IPS-20b (cell line): ENCODE measurements at regions not wholly inside any gene's neighbourhood (a gene's known extent, or its start where the extent isn't known, plus 50 kb on each side); places are given as distances from the start of the nearest gene placed in this dataset.

Source experiments
- H3K27ac ChIP-seq: one replicate; pipeline ENCODE4 v1.5.1; 2013; ENCODE audit warnings: low read length
- H3K27me3 ChIP-seq: 2 replicates; pipeline ENCODE4 v1.6.1; 2013; ENCODE audit warnings: mild to moderate bottlenecking, low read length, inconsistent platforms; ENCODE audit not compliant: insufficient read depth
- H3K36me3 ChIP-seq: 2 replicates; pipeline ENCODE4 v1.6.1; 2013; ENCODE audit warnings: low read depth, mild to moderate bottlenecking, inconsistent platforms, low read length, moderate library complexity; ENCODE audit not compliant: insufficient read depth
- H3K4me1 ChIP-seq: 2 replicates; pipeline ENCODE4 v1.6.1; 2013; ENCODE audit warnings: mild to moderate bottlenecking, control low read depth, inconsistent platforms, low read length, moderate library complexity; ENCODE audit not compliant: insufficient read depth
- H3K4me3 ChIP-seq: 2 replicates; pipeline ENCODE4 v1.5.1; 2013; ENCODE audit warnings: mild to moderate bottlenecking, low read length, inconsistent platforms
- H3K9ac ChIP-seq: 2 replicates; pipeline ENCODE4 v1.6.1; 2013; ENCODE audit warnings: low read depth, mild to moderate bottlenecking, inconsistent platforms, low read length, moderate library complexity
- H3K9me3 ChIP-seq: 2 replicates; pipeline ENCODE4 v1.6.1; 2013; ENCODE audit warnings: mild to moderate bottlenecking, low read depth, low read length, inconsistent platforms; ENCODE audit not compliant: insufficient read depth

- H3K27ac ChIP-seq = no peak overlapping the region
- H3K4me3 ChIP-seq = no peak overlapping the region; the same call in 1 of the 2 replicates
- no peak overlapping the region for H3K9ac ChIP-seq
- H3K27me3 ChIP-seq = no peaks in the 10 kb centered on the region
- peaks cover 20% of the 10 kb centered on the region for H3K4me1 ChIP-seq
- H3K36me3 ChIP-seq = no peaks in the 10 kb centered on the region
- peaks cover 5% of the 10 kb centered on the region for H3K9me3 ChIP-seq
Measured at GRCh38 chr10:36452851-36453250, 672.5 kb upstream of the ANKRD30A start.

GRCh38 chr10:36451391-36451970 lies 673.9 kb upstream of the ANKRD30A start:
- Histone ChIP-seq H3K9me3 (0 out of 2 replicates have a peak, but pooled peaks cover 3% of the 10 kb centered on the region), H3K4me3 (no peak overlapping the region), H3K36me3 (no peaks in the 10 kb centered on the region), H3K27me3 (no peaks in the 10 kb centered on the region), H3K4me1 (peaks cover 20% of the 10 kb centered on the region), H3K9ac (no peak overlapping the region), H3K27ac (no peak overlapping the region)

DNA sequence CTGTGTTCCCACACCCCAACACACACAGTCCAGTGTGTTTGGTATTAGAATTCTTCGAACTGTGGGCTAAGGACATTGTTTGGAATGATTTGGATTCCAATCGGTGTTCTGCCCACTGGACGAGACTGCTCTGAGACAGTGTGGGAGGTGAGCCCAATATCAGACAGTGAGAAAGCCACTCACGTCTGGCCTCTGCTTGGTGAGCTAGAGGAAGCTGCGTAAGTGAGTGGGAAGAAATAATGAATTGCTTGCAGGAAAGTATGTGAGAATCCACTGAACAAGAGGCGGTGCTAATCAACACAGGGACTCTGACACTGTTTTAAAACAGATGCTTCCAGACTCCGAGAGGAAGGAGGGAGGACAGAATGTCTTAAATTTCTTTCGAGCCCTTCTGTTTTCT lies 675.0 kb upstream of the ANKRD30A start:
- Histone ChIP-seq H3K27ac (no peak overlapping the region), H3K27me3 (no peaks in the 10 kb centered on the region), H3K4me3 (no peak overlapping the region), H3K9me3 (0 out of 2 replicates have a peak, but pooled peaks cover 3% of the 10 kb centered on the region), H3K9ac (peak overlapping the region; percentile 27; the same call in 1 of the 2 replicates), H3K4me1 (peaks cover 22% of the 10 kb centered on the region), H3K36me3 (no peaks in the 10 kb centered on the region)

GRCh38 chr10:36448760-36449691 lies 676.4 kb upstream of the ANKRD30A start:
- Histone ChIP-seq H3K4me1 (peaks cover 24% of the 10 kb centered on the region), H3K27me3 (no peaks in the 10 kb centered on the region), H3K9ac (peak overlapping the region; percentile 38), H3K9me3 (0 out of 2 replicates have a peak, but pooled peaks cover 3% of the 10 kb centered on the region), H3K27ac (peak overlapping the region; percentile 34), H3K4me3 (peak overlapping the region; percentile 46; the same call in 1 of the 2 replicates), H3K36me3 (no peaks in the 10 kb centered on the region)

GRCh38 chr10:36446881-36447280 lies 678.5 kb upstream of the ANKRD30A start:
- H3K9me3 ChIP-seq = no peaks in the 10 kb centered on the region
- no peak overlapping the region for H3K27ac ChIP-seq
- H3K4me1 ChIP-seq = peaks cover 24% of the 10 kb centered on the region
- H3K9ac ChIP-seq = no peak overlapping the region; the same call in 1 of the 2 replicates
- no peak overlapping the region for H3K4me3 ChIP-seq
- no peaks in the 10 kb centered on the region for H3K36me3 ChIP-seq
- no peaks in the 10 kb centered on the region for H3K27me3 ChIP-seq

DNA sequence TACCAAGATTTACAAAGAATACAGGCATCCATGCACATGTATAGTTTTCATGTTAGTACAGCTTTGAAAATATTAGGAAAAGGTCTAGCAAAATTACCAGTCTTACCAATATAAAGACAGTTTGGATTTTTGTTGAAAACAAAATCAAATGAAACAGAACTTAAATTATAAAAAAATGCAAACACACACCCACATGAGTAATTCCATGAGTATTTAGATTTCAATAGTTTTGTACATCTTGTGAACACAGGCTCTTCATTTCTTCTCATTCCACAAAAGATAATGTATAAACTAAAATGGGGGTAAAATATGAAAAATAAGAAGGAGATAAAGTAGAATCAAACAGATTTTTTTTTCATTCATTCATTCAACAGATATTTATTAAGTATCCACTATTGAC lies 682.2 kb upstream of the ANKRD30A start:
- Histone ChIP-seq H3K27ac (no peak overlapping the region), H3K36me3 (no peaks in the 10 kb centered on the region), H3K4me3 (no peak overlapping the region), H3K4me1 (peaks cover 4% of the 10 kb centered on the region; the same call in 1 of the 2 replicates), H3K9me3 (no peaks in the 10 kb centered on the region), H3K27me3 (no peaks in the 10 kb centered on the region), H3K9ac (no peak overlapping the region)

DNA sequence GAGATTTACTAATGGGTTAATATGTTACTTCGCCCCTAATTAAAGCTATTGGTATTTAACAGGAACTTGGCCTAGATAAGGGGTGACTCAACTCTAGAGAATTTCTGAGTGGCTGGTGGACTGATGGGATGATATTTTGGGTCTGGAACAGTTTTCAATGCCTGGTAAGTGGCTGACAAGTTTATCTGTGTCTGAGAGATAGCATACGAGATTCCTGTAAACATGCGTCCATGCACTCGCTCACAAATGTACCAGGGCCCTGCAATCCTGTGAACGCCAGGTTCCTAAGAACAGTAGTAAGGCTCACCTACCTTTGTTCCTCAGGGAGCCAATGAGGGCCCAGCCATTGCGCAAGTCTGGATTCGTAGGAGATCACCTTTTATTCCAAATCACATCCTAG lies 683.8 kb upstream of the ANKRD30A start:
- no peaks in the 10 kb centered on the region for H3K36me3 ChIP-seq
- no peak overlapping the region for H3K4me3 ChIP-seq
- no peak overlapping the region for H3K27ac ChIP-seq
- no peaks in the 10 kb centered on the region for H3K9me3 ChIP-seq
- peaks cover 4% of the 10 kb centered on the region; the same call in 1 of the 2 replicates for H3K4me1 ChIP-seq
- H3K27me3 ChIP-seq = no peaks in the 10 kb centered on the region
- H3K9ac ChIP-seq = no peak overlapping the region

- Histone ChIP-seq H3K27ac (no peak overlapping the region), H3K4me3 (no peak overlapping the region), H3K4me1 (peaks cover 4% of the 10 kb centered on the region; the same call in 1 of the 2 replicates), H3K9me3 (no peaks in the 10 kb centered on the region), H3K36me3 (no peaks in the 10 kb centered on the region), H3K27me3 (no peaks in the 10 kb centered on the region), H3K9ac (no peak overlapping the region)
Measured at GRCh38 chr10:36440539-36440938, 684.9 kb upstream of the ANKRD30A start.

GRCh38 chr10:36437367-36437766 lies 688.0 kb upstream of the ANKRD30A start:
- Histone ChIP-seq H3K9me3 (no peaks in the 10 kb centered on the region), H3K36me3 (no peaks in the 10 kb centered on the region), H3K4me3 (no peak overlapping the region), H3K27me3 (no peaks in the 10 kb centered on the region), H3K27ac (no peak overlapping the region), H3K9ac (no peak overlapping the region), H3K4me1 (no peaks in the 10 kb centered on the region)

DNA sequence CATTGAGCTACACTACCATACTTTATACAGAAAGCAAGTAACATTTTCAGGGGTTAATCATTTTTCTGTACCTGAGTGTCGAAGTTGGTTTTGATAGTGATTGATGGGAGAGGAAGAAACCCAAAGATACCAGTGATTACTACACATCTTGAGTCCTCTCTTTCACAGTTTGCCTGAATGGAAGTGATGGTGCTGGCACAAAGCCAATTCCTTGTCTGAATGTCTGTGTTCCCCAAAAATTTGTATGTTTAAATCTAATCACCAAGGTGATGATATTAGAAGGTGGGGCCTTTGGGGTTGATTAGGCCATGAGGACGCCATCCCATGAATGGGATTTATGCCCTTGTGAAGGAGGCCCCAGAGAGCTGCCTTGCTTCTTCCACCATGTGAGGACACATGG lies 696.9 kb upstream of the ANKRD30A start:
- H3K36me3 ChIP-seq = no peaks in the 10 kb centered on the region
- H3K9me3 ChIP-seq = peaks cover 8% of the 10 kb centered on the region; the same call in 1 of the 2 replicates
- H3K4me1 ChIP-seq = peaks cover 8% of the 10 kb centered on the region; the same call in 1 of the 2 replicates
- H3K27ac ChIP-seq = no peak overlapping the region
- H3K9ac ChIP-seq = no peak overlapping the region
- H3K4me3 ChIP-seq = no peak overlapping the region
- no peaks in the 10 kb centered on the region for H3K27me3 ChIP-seq

- Histone ChIP-seq H3K36me3 (no peaks in the 10 kb centered on the region), H3K27ac (no peak overlapping the region), H3K9ac (no peak overlapping the region), H3K9me3 (peaks cover 8% of the 10 kb centered on the region; the same call in 1 of the 2 replicates), H3K4me1 (peaks cover 21% of the 10 kb centered on the region), H3K4me3 (no peak overlapping the region), H3K27me3 (no peaks in the 10 kb centered on the region)
Measured at GRCh38 chr10:36425131-36425797, 700.1 kb upstream of the ANKRD30A start.
